ENCODE measurements at regions not wholly inside any gene's neighbourhood (a gene's known extent, or its start where the extent isn't known, plus 50 kb on each side); places are given as distances from the start of the nearest gene placed in this dataset.

- no peak for TF ChIP-seq ZFX (IDR thresholded peaks at IDR 0.05)
- TF ChIP-seq CTCF (conservative IDR thresholded peaks at IDR 0.05) = no peak
- no peak overlapping the region for H3K27ac ChIP-seq
These were observed 196.9 kb downstream of the TTLL7 start for GRCh38 chr1:83802023-83802422.

GRCh38 chr1:83800066-83800465 is 198.9 kb downstream of the TTLL7 start:
- TF ChIP-seq CTCF (conservative IDR thresholded peaks at IDR 0.05) = no peak
- no peak for TF ChIP-seq ZFX (IDR thresholded peaks at IDR 0.05)
- no peak overlapping the region for H3K27ac ChIP-seq

- no peak overlapping the region for H3K27ac ChIP-seq
- TF ChIP-seq ZFX (IDR thresholded peaks at IDR 0.05) = no peak
- no peak for TF ChIP-seq CTCF (conservative IDR thresholded peaks at IDR 0.05)
These were observed 199.3 kb downstream of the TTLL7 start for GRCh38 chr1:83799594-83799993.

GRCh38 chr1:83798965-83799364 is 200.0 kb downstream of the TTLL7 start:
- no peak overlapping the region for H3K27ac ChIP-seq
- TF ChIP-seq ZFX (IDR thresholded peaks at IDR 0.05) = no peak
- TF ChIP-seq CTCF (conservative IDR thresholded peaks at IDR 0.05) = no peak

- no peak overlapping the region for H3K27ac ChIP-seq
- TF ChIP-seq ZFX (IDR thresholded peaks at IDR 0.05) = no peak
- TF ChIP-seq CTCF (conservative IDR thresholded peaks at IDR 0.05) = no peak
These were observed 202.5 kb downstream of the TTLL7 start for GRCh38 chr1:83796409-83796808.

GRCh38 chr1:83794384-83794783 is 204.5 kb downstream of the TTLL7 start:
- TF ChIP-seq CTCF (conservative IDR thresholded peaks at IDR 0.05) = no peak
- no peak for TF ChIP-seq ZFX (IDR thresholded peaks at IDR 0.05)
- H3K27ac ChIP-seq = no peak overlapping the region

- H3K27ac ChIP-seq = no peak overlapping the region
- TF ChIP-seq CTCF (conservative IDR thresholded peaks at IDR 0.05) (no peak), ZFX (IDR thresholded peaks at IDR 0.05) (no peak)
These were observed 207.0 kb downstream of the TTLL7 start for GRCh38 chr1:83791821-83792437.

All from C4-2B (cell line).